ENCODE measurements at regions not wholly inside any gene's neighbourhood (a gene's known extent, or its start where the extent isn't known, plus 50 kb on each side); places are given as distances from the start of the nearest gene placed in this dataset.

- TF ChIP-seq POLR2A (IDR thresholded peaks at IDR 0.05): no peak
- TF ChIP-seq EP300 (IDR thresholded peaks at IDR 0.05): no peak
- TF ChIP-seq POLR2AphosphoS5 (IDR thresholded peaks at IDR 0.05): no peak
These were observed 646.7 kb downstream of the LTN1 start for GRCh38 chr21:28345934-28346333.

Measured in suprapubic skin (tissue), 4 donors.